Panc1 (cell line): ENCODE measurements at regions not wholly inside any gene's neighbourhood (a gene's known extent, or its start where the extent isn't known, plus 50 kb on each side); places are given as distances from the start of the nearest gene placed in this dataset.

ENCODE experiments used
- ATAC-seq: fragments of 200-7000 bp; cut with Tn5 transposase; 2 replicates; pipeline ENCODE4 v1.9.1; 2020; ENCODE audit warnings: mild to moderate bottlenecking, moderate library complexity
- BruUV-seq: library from RNA; stranded (reverse); fragments of 400-500 nt; replicated peaks from 2 replicates; lab custom pipeline; 2021; lab: Mats Ljungman, UMichigan
- CTCF ChIA-PET: fragments of 300-600 bp; sonication (Branson Sonifier 250); formaldehyde crosslinking; loops from one replicate; lab custom pipeline; 2022; ENCODE audit warnings: antibody characterized with exemption; lab: Charles Lee
- POLR2A ChIA-PET: fragments of 300-600 bp; sonication (Branson Sonifier 250); formaldehyde crosslinking; loops from one replicate; lab custom pipeline; 2022; ENCODE audit warnings: antibody characterized with exemption; lab: Charles Lee
- DNase-seq: peaks from one replicate; pipeline ENCODE4 v3.0.0-alpha.2; 2010; ENCODE audit warnings: low read depth, low spot score
- H3K27ac ChIP-seq: 2 replicates; pipeline ENCODE4 v1.5.1; 2011; ENCODE audit warnings: mild to moderate bottlenecking, low read length, inconsistent platforms
- H3K27me3 ChIP-seq: fragments of 200-500 bp; sonication (Bioruptor generic); 2 replicates; pipeline ENCODE4 v1.6.0; 2014; ENCODE audit warnings: low read length, inconsistent platforms; ENCODE audit not compliant: control insufficient read depth, insufficient read depth
- H3K36me3 ChIP-seq: fragments of 200-500 bp; sonication (Bioruptor generic); 2 replicates; pipeline ENCODE4 v1.5.1; 2014; ENCODE audit warnings: inconsistent platforms, mild to moderate bottlenecking, low read length, moderate library complexity; ENCODE audit not compliant: control insufficient read depth, insufficient read depth
- H3K4me1 ChIP-seq: 2 replicates; pipeline ENCODE4 v1.5.1; 2011; ENCODE audit warnings: inconsistent platforms, mild to moderate bottlenecking, low read length, moderate library complexity; ENCODE audit not compliant: control insufficient read depth, insufficient read depth
- H3K4me3 ChIP-seq, 2 experiments: 2 replicates each; pipeline ENCODE4 v1.5.1; 2011 to 2012; ENCODE audit warnings: low read depth in 2 of 2, low read length in 2 of 2, mild to moderate bottlenecking in 2 of 2, inconsistent platforms in 1 of 2, moderate library complexity in 1 of 2
- H3K9me3 ChIP-seq: fragments of 200-500 bp; sonication (Bioruptor generic); 2 replicates; pipeline ENCODE4 v1.5.1; 2014; ENCODE audit warnings: low read depth, mild to moderate bottlenecking, inconsistent platforms, low read length, moderate library complexity; ENCODE audit not compliant: control insufficient read depth, insufficient read depth
- POLR2AphosphoS5 ChIP-seq: IDR thresholded peaks from 2 replicates; pipeline ENCODE4 v1.6.1; 2012; ENCODE audit warnings: mild to moderate bottlenecking, low read depth, low read length, moderate library complexity
- SIN3A ChIP-seq: IDR thresholded peaks from 2 replicates; pipeline ENCODE4 v1.6.1; 2012; ENCODE audit warnings: low read depth, mild to moderate bottlenecking, low read length, moderate library complexity, borderline replicate concordance; ENCODE audit not compliant: insufficient read depth
- TCF7L2 ChIP-seq: IDR thresholded peaks from 2 replicates; pipeline ENCODE4 v1.6.1; 2011; ENCODE audit warnings: mild to moderate bottlenecking, low read depth, low read length, inconsistent platforms
- in situ Hi-C: cut with HindIII; loops from 2 replicates; pipeline ENCODE4 v1.10.0; 2016; ENCODE audit warnings: low sequenced_read_pairs, low pct_unique_long_range_greater_than_20kb
- intact Hi-C: fragments of 100-400 bp; cut with micrococcal nuclease; formaldehyde crosslinking; loops from one replicate; pipeline ENCODE4 v1.10.0; 2022; ENCODE audit not compliant: unreplicated experiment
- TF ChIP-seq, protein P1 (sequence below): fragments of 450-650 bp; IDR thresholded peaks from 2 replicates; pipeline ENCODE4 v1.5.1; 2017; ENCODE audit warnings: mild to moderate bottlenecking
- TF ChIP-seq, protein P2 (sequence below), 2 experiments: IDR thresholded peaks; 2 replicates each; pipeline ENCODE4 v1.6.1; 2011 to 2012; ENCODE audit warnings: low read depth in 2 of 2, control low read depth in 1 of 2, low read length in 1 of 2, mild to moderate bottlenecking in 1 of 2, moderate library complexity in 1 of 2; ENCODE audit not compliant: insufficient read depth in 1 of 2

DNA sequence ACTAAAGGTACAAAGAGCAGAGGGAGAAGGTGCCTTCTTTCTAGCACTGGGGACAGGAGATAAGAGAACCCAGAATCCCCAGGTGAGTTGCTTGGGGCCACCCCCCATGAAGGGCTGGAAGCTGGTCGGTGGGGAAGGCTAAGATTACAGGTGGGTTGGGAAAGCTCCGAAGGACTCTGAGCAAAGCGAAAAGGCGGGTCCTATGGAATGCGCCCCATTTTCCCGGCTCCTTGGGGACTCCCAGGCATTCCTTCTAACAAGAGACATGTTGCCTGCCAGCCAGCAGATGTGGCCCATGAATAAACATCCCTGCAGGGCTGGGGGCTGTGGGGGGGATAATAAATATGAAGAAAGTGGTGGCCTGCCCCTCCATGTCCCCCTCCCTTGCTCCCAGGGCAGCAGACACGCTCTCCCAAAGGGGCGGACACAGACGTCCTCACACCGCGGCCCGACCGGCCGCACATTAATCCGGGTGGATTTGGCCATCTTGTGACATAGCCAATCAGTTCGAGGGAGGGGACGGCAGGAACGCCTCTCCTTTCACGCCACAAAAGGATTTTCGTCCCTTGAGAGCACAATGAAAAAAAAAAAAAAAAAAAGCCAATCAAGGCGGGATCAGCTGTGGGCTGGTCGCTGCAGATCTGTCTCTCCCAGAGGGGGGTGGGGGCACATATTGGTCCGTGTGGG is 98.5 kb downstream of the SOX9 start:
- Histone ChIP-seq H3K36me3 (no peaks in the 10 kb centered on the region), H3K4me3 (no peak overlapping the region), H3K4me1 (no peaks in the 10 kb centered on the region), H3K27me3 (no peaks in the 10 kb centered on the region), H3K27ac (no peak overlapping the region), H3K9me3 (no peaks in the 10 kb centered on the region)
- intact Hi-C loops (no loop called here), in situ Hi-C loops (no loop called here)
- TF ChIP-seq SIN3A (no peak), TCF7L2 (no peak), POLR2AphosphoS5 (no peak)
- TF ChIP-seq, protein P1, sequence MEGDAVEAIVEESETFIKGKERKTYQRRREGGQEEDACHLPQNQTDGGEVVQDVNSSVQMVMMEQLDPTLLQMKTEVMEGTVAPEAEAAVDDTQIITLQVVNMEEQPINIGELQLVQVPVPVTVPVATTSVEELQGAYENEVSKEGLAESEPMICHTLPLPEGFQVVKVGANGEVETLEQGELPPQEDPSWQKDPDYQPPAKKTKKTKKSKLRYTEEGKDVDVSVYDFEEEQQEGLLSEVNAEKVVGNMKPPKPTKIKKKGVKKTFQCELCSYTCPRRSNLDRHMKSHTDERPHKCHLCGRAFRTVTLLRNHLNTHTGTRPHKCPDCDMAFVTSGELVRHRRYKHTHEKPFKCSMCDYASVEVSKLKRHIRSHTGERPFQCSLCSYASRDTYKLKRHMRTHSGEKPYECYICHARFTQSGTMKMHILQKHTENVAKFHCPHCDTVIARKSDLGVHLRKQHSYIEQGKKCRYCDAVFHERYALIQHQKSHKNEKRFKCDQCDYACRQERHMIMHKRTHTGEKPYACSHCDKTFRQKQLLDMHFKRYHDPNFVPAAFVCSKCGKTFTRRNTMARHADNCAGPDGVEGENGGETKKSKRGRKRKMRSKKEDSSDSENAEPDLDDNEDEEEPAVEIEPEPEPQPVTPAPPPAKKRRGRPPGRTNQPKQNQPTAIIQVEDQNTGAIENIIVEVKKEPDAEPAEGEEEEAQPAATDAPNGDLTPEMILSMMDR, result no peak
- TF ChIP-seq, protein P2, sequence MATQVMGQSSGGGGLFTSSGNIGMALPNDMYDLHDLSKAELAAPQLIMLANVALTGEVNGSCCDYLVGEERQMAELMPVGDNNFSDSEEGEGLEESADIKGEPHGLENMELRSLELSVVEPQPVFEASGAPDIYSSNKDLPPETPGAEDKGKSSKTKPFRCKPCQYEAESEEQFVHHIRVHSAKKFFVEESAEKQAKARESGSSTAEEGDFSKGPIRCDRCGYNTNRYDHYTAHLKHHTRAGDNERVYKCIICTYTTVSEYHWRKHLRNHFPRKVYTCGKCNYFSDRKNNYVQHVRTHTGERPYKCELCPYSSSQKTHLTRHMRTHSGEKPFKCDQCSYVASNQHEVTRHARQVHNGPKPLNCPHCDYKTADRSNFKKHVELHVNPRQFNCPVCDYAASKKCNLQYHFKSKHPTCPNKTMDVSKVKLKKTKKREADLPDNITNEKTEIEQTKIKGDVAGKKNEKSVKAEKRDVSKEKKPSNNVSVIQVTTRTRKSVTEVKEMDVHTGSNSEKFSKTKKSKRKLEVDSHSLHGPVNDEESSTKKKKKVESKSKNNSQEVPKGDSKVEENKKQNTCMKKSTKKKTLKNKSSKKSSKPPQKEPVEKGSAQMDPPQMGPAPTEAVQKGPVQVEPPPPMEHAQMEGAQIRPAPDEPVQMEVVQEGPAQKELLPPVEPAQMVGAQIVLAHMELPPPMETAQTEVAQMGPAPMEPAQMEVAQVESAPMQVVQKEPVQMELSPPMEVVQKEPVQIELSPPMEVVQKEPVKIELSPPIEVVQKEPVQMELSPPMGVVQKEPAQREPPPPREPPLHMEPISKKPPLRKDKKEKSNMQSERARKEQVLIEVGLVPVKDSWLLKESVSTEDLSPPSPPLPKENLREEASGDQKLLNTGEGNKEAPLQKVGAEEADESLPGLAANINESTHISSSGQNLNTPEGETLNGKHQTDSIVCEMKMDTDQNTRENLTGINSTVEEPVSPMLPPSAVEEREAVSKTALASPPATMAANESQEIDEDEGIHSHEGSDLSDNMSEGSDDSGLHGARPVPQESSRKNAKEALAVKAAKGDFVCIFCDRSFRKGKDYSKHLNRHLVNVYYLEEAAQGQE (IDR thresholded peaks at IDR 0.05; ENCODE audit: insufficient read depth in 1 of 2, low read depth in 2 of 2, low read length in 1 of 2), result no peak
- ATAC-seq (no peak), DNase-seq (no peak)
- CTCF ChIA-PET, result interaction anchor here (0.6 kb wide), 1 partner anchor 91 kb away, joined by 6 read pairs; no protein-coding TSS in a partner anchor
- BruUV-seq, result no TSS peak
- POLR2A ChIA-PET, result no interaction called here

- Histone ChIP-seq H3K27me3 (no peaks in the 10 kb centered on the region), H3K27ac (no peak overlapping the region), H3K36me3 (no peaks in the 10 kb centered on the region), H3K4me3 (no peak overlapping the region), H3K4me1 (no peaks in the 10 kb centered on the region), H3K9me3 (no peaks in the 10 kb centered on the region)
- BruUV-seq, result no TSS peak
- in situ Hi-C loops (no loop called here), intact Hi-C loops (no loop called here)
- TF ChIP-seq SIN3A (no peak), POLR2AphosphoS5 (no peak), TCF7L2 (no peak)
- TF ChIP-seq, protein P1, result no peak
- TF ChIP-seq, protein P2 (IDR thresholded peaks at IDR 0.05; ENCODE audit: insufficient read depth in 1 of 2, low read depth in 2 of 2, low read length in 1 of 2), result no peak
- no peak for ATAC-seq
- DNase-seq, result no peak
- POLR2A ChIA-PET, result no interaction called here
- CTCF ChIA-PET, result interaction anchor here (0.6 kb wide), 1 partner anchor 92 kb away, joined by 6 read pairs; no protein-coding TSS in a partner anchor
These were observed 99.1 kb downstream of the SOX9 start for GRCh38 chr17:72219824-72220493.
